ENCODE measurements at regions not wholly inside any gene's neighbourhood (a gene's known extent, or its start where the extent isn't known, plus 50 kb on each side); places are given as distances from the start of the nearest gene placed in this dataset.

DNA sequence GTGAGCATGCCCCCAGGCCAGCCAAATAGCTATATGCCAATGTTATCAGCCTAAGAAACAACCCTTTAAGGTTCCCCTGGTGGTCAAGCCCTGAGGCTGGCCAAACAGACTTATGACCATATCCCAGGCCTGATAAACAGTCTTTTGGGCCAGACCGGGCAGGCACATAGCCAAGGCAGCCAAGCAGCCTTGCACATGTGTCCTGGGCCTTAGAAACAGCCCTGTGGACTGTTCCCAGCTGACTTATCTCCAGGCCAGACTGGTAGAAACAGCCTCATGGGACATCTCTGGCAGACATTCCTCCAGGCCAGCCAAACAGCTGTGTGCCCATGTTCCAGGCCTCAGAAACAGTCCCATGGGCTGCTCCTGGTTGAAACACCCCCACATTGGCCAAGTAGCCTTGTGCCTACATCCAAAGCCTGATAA lies 295.0 kb upstream of the MGAT4C start:
- ATAC-seq (ENCODE audit: low read depth in 2 of 2) (no peak), DNase-seq (no peak)
- peaks cover 0 to 6% (median 4%) of the 10 kb centered on the region in 7 donors for H3K9me3 Mint-ChIP-seq
- H3K9me3 ChIP-seq (ENCODE audit: control insufficient read depth in 2 of 2, low read length in 2 of 2), result no peaks in the 10 kb centered on the region
- H3K27ac ChIP-seq (ENCODE audit: insufficient read depth, low read length, poor library complexity, severe bottlenecking), result no peak overlapping the region
- no peaks in the 10 kb centered on the region for H3K4me1 Mint-ChIP-seq
- H3K27me3 ChIP-seq (ENCODE audit: control insufficient read depth, insufficient read depth, low read length), result no peaks in the 10 kb centered on the region
- H3K4me3 Mint-ChIP-seq, result no peak overlapping the region
- H3K36me3 Mint-ChIP-seq, result no peaks in the 10 kb centered on the region
- H3K27me3 Mint-ChIP-seq, result no peaks in the 10 kb centered on the region
- no peak overlapping the region for H3K27ac Mint-ChIP-seq
- no peaks in the 10 kb centered on the region for H3K4me1 ChIP-seq (ENCODE audit: control insufficient read depth, insufficient read depth, low read length, poor library complexity, severe bottlenecking)
- no peak overlapping the region for H3K4me3 ChIP-seq (ENCODE audit: low read depth, low read length)
- H3K36me3 ChIP-seq (ENCODE audit: control insufficient read depth, insufficient read depth, low read length), result no peaks in the 10 kb centered on the region

DNA sequence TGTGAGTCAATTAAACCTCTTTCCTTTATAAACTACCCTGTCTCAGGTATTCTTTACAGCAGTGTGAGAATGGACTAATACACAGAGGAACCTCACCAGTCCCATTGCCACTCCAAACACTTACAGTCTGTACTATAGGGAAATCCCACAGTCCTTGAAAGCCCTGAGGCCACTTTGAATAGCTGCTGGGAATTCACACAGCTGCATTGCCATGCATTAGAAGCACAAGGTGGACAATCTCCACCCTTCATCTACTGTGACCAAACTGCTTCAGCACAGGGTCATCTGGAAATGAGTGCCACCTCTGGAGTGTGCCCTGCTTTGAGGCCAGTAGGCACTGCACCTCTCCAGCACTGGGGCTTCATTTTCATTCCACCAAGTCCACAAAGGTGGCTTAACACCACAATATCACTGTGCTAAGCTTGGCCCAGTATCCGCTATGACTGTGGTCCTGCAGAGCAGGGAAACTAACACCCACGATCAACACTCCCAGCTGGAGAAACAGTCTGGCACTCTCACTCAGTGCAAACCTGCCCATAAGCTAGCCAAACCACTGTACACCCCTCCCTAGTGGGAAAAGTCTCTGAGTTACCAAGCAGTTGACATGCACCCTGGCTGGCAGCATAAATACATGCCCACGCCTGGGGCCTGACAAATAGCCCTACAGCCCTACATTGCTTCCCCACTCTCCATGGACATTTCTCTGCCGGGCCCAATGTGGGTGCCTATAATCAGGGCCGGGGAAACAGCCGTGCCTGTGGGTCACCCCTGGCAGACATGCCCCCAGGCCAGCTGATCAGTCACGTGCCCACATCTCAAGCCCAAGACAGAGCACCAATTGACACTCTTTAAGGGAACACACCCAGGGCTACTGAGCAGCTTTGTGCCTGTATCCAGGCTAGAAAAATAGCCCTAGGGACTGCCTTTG lies 294.3 kb upstream of the MGAT4C start:
- Histone ChIP-seq H3K4me1 (ENCODE audit: control insufficient read depth, insufficient read depth, low read length, poor library complexity, severe bottlenecking) (no peaks in the 10 kb centered on the region), H3K27ac (ENCODE audit: insufficient read depth, low read length, poor library complexity, severe bottlenecking) (no peak overlapping the region), H3K27me3 (ENCODE audit: control insufficient read depth, insufficient read depth, low read length) (no peaks in the 10 kb centered on the region), H3K36me3 (ENCODE audit: control insufficient read depth, insufficient read depth, low read length) (no peaks in the 10 kb centered on the region), H3K4me3 (ENCODE audit: low read depth, low read length) (no peak overlapping the region), H3K9me3 (ENCODE audit: control insufficient read depth in 2 of 2, low read length in 2 of 2) (no peaks in the 10 kb centered on the region)
- Mint-ChIP-seq H3K27me3 (no peaks in the 10 kb centered on the region), H3K36me3 (no peaks in the 10 kb centered on the region), H3K4me1 (no peaks in the 10 kb centered on the region), H3K4me3 (no peak overlapping the region), H3K9me3 (peaks cover 0 to 6% (median 3%) of the 10 kb centered on the region in 7 donors), H3K27ac (no peak overlapping the region)
- DNase-seq, result no peak
- ATAC-seq (ENCODE audit: low read depth in 2 of 2), result no peak

- H3K4me1 Mint-ChIP-seq, result no peaks in the 10 kb centered on the region
- no peaks in the 10 kb centered on the region for H3K27me3 Mint-ChIP-seq
- H3K36me3 ChIP-seq (ENCODE audit: control insufficient read depth, insufficient read depth, low read length), result no peaks in the 10 kb centered on the region
- no peaks in the 10 kb centered on the region for H3K27me3 ChIP-seq (ENCODE audit: control insufficient read depth, insufficient read depth, low read length)
- no peak overlapping the region for H3K27ac ChIP-seq (ENCODE audit: insufficient read depth, low read length, poor library complexity, severe bottlenecking)
- no peaks in the 10 kb centered on the region for H3K4me1 ChIP-seq (ENCODE audit: control insufficient read depth, insufficient read depth, low read length, poor library complexity, severe bottlenecking)
- no peak for ATAC-seq (ENCODE audit: low read depth in 2 of 2)
- no peak overlapping the region for H3K27ac Mint-ChIP-seq
- no peaks in the 10 kb centered on the region for H3K9me3 ChIP-seq (ENCODE audit: control insufficient read depth in 2 of 2, low read length in 2 of 2)
- H3K4me3 ChIP-seq (ENCODE audit: low read depth, low read length), result no peak overlapping the region
- H3K9me3 Mint-ChIP-seq, result peaks cover 0 to 5% (median 1%) of the 10 kb centered on the region in 7 donors
- no peak overlapping the region for H3K4me3 Mint-ChIP-seq
- no peak for DNase-seq
- no peaks in the 10 kb centered on the region for H3K36me3 Mint-ChIP-seq
Observed at GRCh38 chr12:86543716-86544115, 287.5 kb upstream of the MGAT4C start.

DNA sequence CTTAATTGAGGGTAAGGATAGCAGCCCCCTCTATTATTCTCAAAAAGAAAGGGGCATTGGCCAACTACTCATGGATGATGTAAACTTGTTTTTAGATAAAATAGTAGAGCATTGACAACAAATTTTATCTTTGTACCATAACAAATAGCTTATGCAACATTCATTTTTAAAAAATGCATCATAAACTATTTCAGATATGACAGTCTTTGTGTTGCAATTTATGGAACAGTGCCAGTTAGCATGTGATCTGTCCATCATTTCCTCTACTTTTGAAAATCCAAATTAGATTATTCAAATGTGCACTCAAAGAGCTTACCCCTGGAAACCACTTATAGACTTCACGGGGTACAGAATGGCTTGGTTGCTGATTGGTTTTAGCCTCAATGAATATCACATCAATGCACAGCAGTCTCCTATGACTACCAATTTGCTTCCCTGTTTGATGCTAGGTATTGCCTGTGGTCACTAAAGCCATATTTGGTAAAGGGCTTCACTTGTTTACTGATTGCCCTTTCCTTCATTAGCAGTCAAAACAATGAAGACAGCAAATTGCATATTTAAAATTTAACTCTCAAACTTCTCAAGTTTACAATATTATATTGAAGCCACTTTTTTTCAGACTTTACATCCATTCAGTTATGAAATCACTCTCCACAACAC lies 274.9 kb upstream of the MGAT4C start:
- Histone ChIP-seq H3K9me3 (ENCODE audit: control insufficient read depth in 2 of 2, low read length in 2 of 2) (peaks cover 0 to 5% of the 10 kb centered on the region in 2 experiments), H3K4me3 (ENCODE audit: low read depth, low read length) (no peak overlapping the region), H3K4me1 (ENCODE audit: control insufficient read depth, insufficient read depth, low read length, poor library complexity, severe bottlenecking) (no peaks in the 10 kb centered on the region), H3K36me3 (ENCODE audit: control insufficient read depth, insufficient read depth, low read length) (no peaks in the 10 kb centered on the region), H3K27ac (ENCODE audit: insufficient read depth, low read length, poor library complexity, severe bottlenecking) (no peak overlapping the region), H3K27me3 (ENCODE audit: control insufficient read depth, insufficient read depth, low read length) (no peaks in the 10 kb centered on the region)
- Mint-ChIP-seq H3K9me3 (peaks cover 0 to 15% (median 6%) of the 10 kb centered on the region in 7 donors), H3K4me1 (no peaks in the 10 kb centered on the region), H3K36me3 (peaks cover 4% of the 10 kb centered on the region), H3K27me3 (no peaks in the 10 kb centered on the region), H3K27ac (no peak overlapping the region), H3K4me3 (no peak overlapping the region)
- DNase-seq (no peak), ATAC-seq (ENCODE audit: low read depth in 2 of 2) (no peak)

DNA sequence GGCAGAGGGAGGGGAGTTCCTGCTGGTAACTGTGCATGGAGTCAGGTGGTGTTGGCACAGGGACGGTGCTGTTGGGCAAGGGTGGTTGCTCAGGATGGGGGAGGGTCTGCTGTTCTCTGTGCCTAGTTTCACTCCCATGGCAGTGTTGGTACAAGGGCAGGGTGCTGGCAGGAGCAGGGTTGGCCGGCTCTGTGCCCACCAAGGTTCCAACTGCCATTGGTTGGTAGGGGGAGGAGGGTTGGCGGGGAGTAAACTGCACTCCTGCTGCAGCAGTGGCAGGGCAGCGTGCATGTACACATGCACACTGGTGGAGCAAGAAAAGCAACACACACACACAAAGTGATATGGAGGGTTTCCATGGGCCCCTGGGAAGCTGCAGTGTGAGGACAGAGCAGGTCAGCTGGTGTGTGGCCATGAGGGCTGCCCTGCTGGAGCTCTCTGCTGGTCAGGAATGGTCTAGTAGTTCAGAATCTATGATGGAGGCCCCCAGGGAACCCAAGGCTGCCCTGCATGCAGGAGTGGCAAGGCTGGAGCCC lies 269.9 kb upstream of the MGAT4C start:
- no peaks in the 10 kb centered on the region for H3K4me1 ChIP-seq (ENCODE audit: control insufficient read depth, insufficient read depth, low read length, poor library complexity, severe bottlenecking)
- no peaks in the 10 kb centered on the region for H3K27me3 ChIP-seq (ENCODE audit: control insufficient read depth, insufficient read depth, low read length)
- peaks cover 0 to 5% of the 10 kb centered on the region in 2 experiments for H3K9me3 ChIP-seq (ENCODE audit: control insufficient read depth in 2 of 2, low read length in 2 of 2)
- DNase-seq (no peak), ATAC-seq (ENCODE audit: low read depth in 2 of 2) (no peak)
- Mint-ChIP-seq H3K27me3 (no peaks in the 10 kb centered on the region), H3K27ac (no peak overlapping the region), H3K4me1 (no peaks in the 10 kb centered on the region), H3K4me3 (no peak overlapping the region), H3K9me3 (peaks cover 5 to 44% (median 7%) of the 10 kb centered on the region in 7 donors), H3K36me3 (peaks cover 4% of the 10 kb centered on the region)
- no peaks in the 10 kb centered on the region for H3K36me3 ChIP-seq (ENCODE audit: control insufficient read depth, insufficient read depth, low read length)
- no peak overlapping the region for H3K27ac ChIP-seq (ENCODE audit: insufficient read depth, low read length, poor library complexity, severe bottlenecking)
- H3K4me3 ChIP-seq (ENCODE audit: low read depth, low read length), result no peak overlapping the region

- ATAC-seq (ENCODE audit: low read depth in 2 of 2) (no peak), DNase-seq (no peak)
- H3K4me1 Mint-ChIP-seq, result no peaks in the 10 kb centered on the region
- Histone ChIP-seq H3K36me3 (ENCODE audit: control insufficient read depth, insufficient read depth, low read length) (no peaks in the 10 kb centered on the region), H3K4me1 (ENCODE audit: control insufficient read depth, insufficient read depth, low read length, poor library complexity, severe bottlenecking) (no peaks in the 10 kb centered on the region), H3K9me3 (ENCODE audit: control insufficient read depth in 2 of 2, low read length in 2 of 2) (peaks cover 0 to 5% of the 10 kb centered on the region in 2 experiments), H3K4me3 (ENCODE audit: low read depth, low read length) (no peak overlapping the region), H3K27me3 (ENCODE audit: control insufficient read depth, insufficient read depth, low read length) (no peaks in the 10 kb centered on the region), H3K27ac (ENCODE audit: insufficient read depth, low read length, poor library complexity, severe bottlenecking) (no peak overlapping the region)
- peaks cover 5 to 48% (median 9%) of the 10 kb centered on the region in 7 donors for H3K9me3 Mint-ChIP-seq
- H3K4me3 Mint-ChIP-seq, result no peak overlapping the region
- H3K27ac Mint-ChIP-seq, result no peak overlapping the region
- H3K27me3 Mint-ChIP-seq, result no peaks in the 10 kb centered on the region
- H3K36me3 Mint-ChIP-seq, result peaks cover 4% of the 10 kb centered on the region
Observed at GRCh38 chr12:86523844-86524243, 267.7 kb upstream of the MGAT4C start.

DNA sequence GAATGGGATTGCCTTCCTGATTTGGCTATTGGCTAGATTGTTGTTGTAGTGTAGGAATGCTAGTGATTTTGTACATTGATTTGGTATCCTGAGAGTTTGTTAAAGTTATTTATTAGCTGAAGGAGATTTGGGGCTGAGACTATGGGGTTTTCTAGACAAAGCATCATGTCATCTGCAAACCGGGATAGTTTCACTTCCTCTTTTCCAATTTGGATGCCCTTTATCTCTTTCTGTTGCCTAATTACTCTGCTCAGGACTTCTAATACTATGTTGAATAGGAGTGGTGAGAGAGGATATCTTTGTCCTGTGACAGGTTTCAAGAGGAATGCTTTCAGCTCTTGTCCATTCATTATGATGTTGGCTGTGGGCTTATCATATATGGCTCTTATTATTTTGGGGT lies 265.7 kb upstream of the MGAT4C start:
- Histone ChIP-seq H3K4me3 (ENCODE audit: low read depth, low read length) (no peak overlapping the region), H3K36me3 (ENCODE audit: control insufficient read depth, insufficient read depth, low read length) (no peaks in the 10 kb centered on the region), H3K27ac (ENCODE audit: insufficient read depth, low read length, poor library complexity, severe bottlenecking) (no peak overlapping the region), H3K9me3 (ENCODE audit: control insufficient read depth in 2 of 2, low read length in 2 of 2) (peaks cover 0 to 3% of the 10 kb centered on the region in 2 experiments), H3K27me3 (ENCODE audit: control insufficient read depth, insufficient read depth, low read length) (no peaks in the 10 kb centered on the region), H3K4me1 (ENCODE audit: control insufficient read depth, insufficient read depth, low read length, poor library complexity, severe bottlenecking) (no peaks in the 10 kb centered on the region)
- ATAC-seq (ENCODE audit: low read depth in 2 of 2), result no peak
- H3K4me3 Mint-ChIP-seq, result no peak overlapping the region
- no peak overlapping the region for H3K27ac Mint-ChIP-seq
- H3K9me3 Mint-ChIP-seq, result peaks cover 2 to 41% (median 11%) of the 10 kb centered on the region in 7 donors
- H3K27me3 Mint-ChIP-seq, result no peaks in the 10 kb centered on the region
- no peaks in the 10 kb centered on the region for H3K4me1 Mint-ChIP-seq
- no peak for DNase-seq
- no peaks in the 10 kb centered on the region for H3K36me3 Mint-ChIP-seq
